ENCODE measurements at regions not wholly inside any gene's neighbourhood (a gene's known extent, or its start where the extent isn't known, plus 50 kb on each side); places are given as distances from the start of the nearest gene placed in this dataset.

GRCh38 chr3:89690646-89691045 lies 583.2 kb downstream of the EPHA3 start:
- intact Hi-C loops (cut with micrococcal nuclease): no loop called here
- Mint-ChIP-seq H3K4me3 (ENCODE audit: unreplicated experiment) (no peak overlapping the region), H3K9me3 (ENCODE audit: unreplicated experiment) (no peaks in the 10 kb centered on the region), H3K4me1 (ENCODE audit: insufficient read depth, unreplicated experiment) (no peaks in the 10 kb centered on the region), H3K36me3 (ENCODE audit: insufficient read depth, unreplicated experiment) (no peaks in the 10 kb centered on the region), H3K27ac (ENCODE audit: low read depth, unreplicated experiment) (no peak overlapping the region), H3K27me3 (ENCODE audit: insufficient read depth, unreplicated experiment) (no peaks in the 10 kb centered on the region)
- no peak for TF ChIP-seq CTCF (IDR thresholded peaks at IDR 0.05; ENCODE audit: unreplicated experiment)
- BruUV-seq (replicated peaks): no TSS peak
- peak; percentile 80 for DNase-seq (ENCODE audit: unreplicated experiment)
- CTCF ChIA-PET: interaction anchor here (0.6 to 0.7 kb wide), 2 partner anchors 669 to 1470 kb away, joined by 3 read pairs; no protein-coding TSS in a partner anchor
- POLR2A ChIA-PET: interaction anchor here (0.5 to 0.6 kb wide), 2 partner anchors 17 to 376 kb away, joined by 3 to 4 read pairs; no protein-coding TSS in a partner anchor

- H3K36me3 Mint-ChIP-seq (ENCODE audit: insufficient read depth, unreplicated experiment): no peaks in the 10 kb centered on the region
- H3K27me3 Mint-ChIP-seq (ENCODE audit: insufficient read depth, unreplicated experiment): no peaks in the 10 kb centered on the region
- H3K9me3 Mint-ChIP-seq (ENCODE audit: unreplicated experiment): no peaks in the 10 kb centered on the region
- no peak for TF ChIP-seq CTCF (IDR thresholded peaks at IDR 0.05; ENCODE audit: unreplicated experiment)
- intact Hi-C loops (cut with micrococcal nuclease): no loop called here
- POLR2A ChIA-PET: no interaction called here
- CTCF ChIA-PET: no interaction called here
- no peaks in the 10 kb centered on the region for H3K4me1 Mint-ChIP-seq (ENCODE audit: insufficient read depth, unreplicated experiment)
- DNase-seq (ENCODE audit: unreplicated experiment): no peak
- H3K4me3 Mint-ChIP-seq (ENCODE audit: unreplicated experiment): no peak overlapping the region
- BruUV-seq (replicated peaks): no TSS peak
- H3K27ac Mint-ChIP-seq (ENCODE audit: low read depth, unreplicated experiment): no peak overlapping the region
Measured at GRCh38 chr3:89692601-89693000, 585.2 kb downstream of the EPHA3 start.

- ChIA-PET CTCF (interaction anchor here (0.6 kb wide), 1 partner anchor 230 kb away, joined by 3 read pairs; no protein-coding TSS in a partner anchor), POLR2A (interaction anchor here (0.8 kb wide), 1 partner anchor 37 kb away, joined by 3 read pairs; no protein-coding TSS in a partner anchor)
- no peak for TF ChIP-seq CTCF (IDR thresholded peaks at IDR 0.05; ENCODE audit: unreplicated experiment)
- no peaks in the 10 kb centered on the region for H3K9me3 Mint-ChIP-seq (ENCODE audit: unreplicated experiment)
- BruUV-seq (replicated peaks): no TSS peak
- intact Hi-C loops (cut with micrococcal nuclease): no loop called here
- peak; percentile 66 for DNase-seq (ENCODE audit: unreplicated experiment)
- no peaks in the 10 kb centered on the region for H3K36me3 Mint-ChIP-seq (ENCODE audit: insufficient read depth, unreplicated experiment)
- no peaks in the 10 kb centered on the region for H3K27me3 Mint-ChIP-seq (ENCODE audit: insufficient read depth, unreplicated experiment)
- H3K27ac Mint-ChIP-seq (ENCODE audit: low read depth, unreplicated experiment): no peak overlapping the region
- H3K4me1 Mint-ChIP-seq (ENCODE audit: insufficient read depth, unreplicated experiment): no peaks in the 10 kb centered on the region
- H3K4me3 Mint-ChIP-seq (ENCODE audit: unreplicated experiment): no peak overlapping the region
Measured at GRCh38 chr3:89697321-89697916, 590.0 kb downstream of the EPHA3 start.

- peak; percentile 14 for DNase-seq (ENCODE audit: unreplicated experiment)
- BruUV-seq (replicated peaks): no TSS peak
- no peaks in the 10 kb centered on the region for H3K36me3 Mint-ChIP-seq (ENCODE audit: insufficient read depth, unreplicated experiment)
- CTCF ChIA-PET: no interaction called here
- POLR2A ChIA-PET: no interaction called here
- H3K9me3 Mint-ChIP-seq (ENCODE audit: unreplicated experiment): no peaks in the 10 kb centered on the region
- TF ChIP-seq CTCF (IDR thresholded peaks at IDR 0.05; ENCODE audit: unreplicated experiment): no peak
- no peak overlapping the region for H3K4me3 Mint-ChIP-seq (ENCODE audit: unreplicated experiment)
- H3K4me1 Mint-ChIP-seq (ENCODE audit: insufficient read depth, unreplicated experiment): no peaks in the 10 kb centered on the region
- intact Hi-C loops (cut with micrococcal nuclease): no loop called here
- no peaks in the 10 kb centered on the region for H3K27me3 Mint-ChIP-seq (ENCODE audit: insufficient read depth, unreplicated experiment)
- H3K27ac Mint-ChIP-seq (ENCODE audit: low read depth, unreplicated experiment): no peak overlapping the region
Measured at GRCh38 chr3:89698208-89698830, 590.9 kb downstream of the EPHA3 start.
